ENCODE measurements at regions not wholly inside any gene's neighbourhood (a gene's known extent, or its start where the extent isn't known, plus 50 kb on each side); places are given as distances from the start of the nearest gene placed in this dataset.

GRCh38 chr21:35348686-35349085, 299.6 kb upstream of the RUNX1 start:
- no peak for TF ChIP-seq POLR2A (IDR thresholded peaks at IDR 0.05; ENCODE audit: low read length)
- TF ChIP-seq GATA1 (IDR thresholded peaks at IDR 0.05; ENCODE audit: low read depth, low read length): no peak

Measured in erythroblast (primary cell).